ENCODE measurements at regions not wholly inside any gene's neighbourhood (a gene's known extent, or its start where the extent isn't known, plus 50 kb on each side); places are given as distances from the start of the nearest gene placed in this dataset.

- H3K4me1 Mint-ChIP-seq = peaks cover 7% of the 10 kb centered on the region
- no peak overlapping the region for H3K4me3 Mint-ChIP-seq
- no peaks in the 10 kb centered on the region; the same call in 1 of the 2 replicates for H3K27me3 Mint-ChIP-seq (ENCODE audit: low read depth)
- DNase-seq (ENCODE audit: low spot score) (no peak), ATAC-seq (no peak)
- no peak overlapping the region for H3K27ac Mint-ChIP-seq
- ChIA-PET CTCF (no interaction called here), POLR2A (no interaction called here)
- no peaks in the 10 kb centered on the region for H3K36me3 Mint-ChIP-seq
- peaks cover 3% of the 10 kb centered on the region; the same call in 1 of the 2 replicates for H3K9me3 Mint-ChIP-seq
- TF ChIP-seq, protein P1, sequence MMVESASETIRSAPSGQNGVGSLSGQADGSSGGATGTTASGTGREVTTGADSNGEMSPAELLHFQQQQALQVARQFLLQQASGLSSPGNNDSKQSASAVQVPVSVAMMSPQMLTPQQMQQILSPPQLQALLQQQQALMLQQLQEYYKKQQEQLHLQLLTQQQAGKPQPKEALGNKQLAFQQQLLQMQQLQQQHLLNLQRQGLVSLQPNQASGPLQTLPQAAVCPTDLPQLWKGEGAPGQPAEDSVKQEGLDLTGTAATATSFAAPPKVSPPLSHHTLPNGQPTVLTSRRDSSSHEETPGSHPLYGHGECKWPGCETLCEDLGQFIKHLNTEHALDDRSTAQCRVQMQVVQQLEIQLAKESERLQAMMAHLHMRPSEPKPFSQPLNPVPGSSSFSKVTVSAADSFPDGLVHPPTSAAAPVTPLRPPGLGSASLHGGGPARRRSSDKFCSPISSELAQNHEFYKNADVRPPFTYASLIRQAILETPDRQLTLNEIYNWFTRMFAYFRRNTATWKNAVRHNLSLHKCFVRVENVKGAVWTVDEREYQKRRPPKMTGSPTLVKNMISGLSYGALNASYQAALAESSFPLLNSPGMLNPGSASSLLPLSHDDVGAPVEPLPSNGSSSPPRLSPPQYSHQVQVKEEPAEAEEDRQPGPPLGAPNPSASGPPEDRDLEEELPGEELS (CRISPR knock-in tag; IDR thresholded peaks at IDR 0.05) = no peak
- no peak for TF ChIP-seq ZNF317 (CRISPR knock-in tag; IDR thresholded peaks at IDR 0.05; ENCODE audit: borderline replicate concordance, low read depth)
- TF ChIP-seq ZNF532 (CRISPR knock-in tag; IDR thresholded peaks at IDR 0.05; ENCODE audit: borderline replicate concordance) = no peak
- no peak for TF ChIP-seq MXD4 (CRISPR knock-in tag; IDR thresholded peaks at IDR 0.05; ENCODE audit: borderline replicate concordance)
- TF ChIP-seq ZNF121 (CRISPR knock-in tag; IDR thresholded peaks at IDR 0.05) = no peak
- TF ChIP-seq ZBTB43 (CRISPR knock-in tag; IDR thresholded peaks at IDR 0.05) = no peak
- no peak for TF ChIP-seq ATF1 (CRISPR knock-in tag; IDR thresholded peaks at IDR 0.05)
- no peak for TF ChIP-seq CBFB (CRISPR knock-in tag; IDR thresholded peaks at IDR 0.05; ENCODE audit: low read depth)
- TF ChIP-seq, protein P2, sequence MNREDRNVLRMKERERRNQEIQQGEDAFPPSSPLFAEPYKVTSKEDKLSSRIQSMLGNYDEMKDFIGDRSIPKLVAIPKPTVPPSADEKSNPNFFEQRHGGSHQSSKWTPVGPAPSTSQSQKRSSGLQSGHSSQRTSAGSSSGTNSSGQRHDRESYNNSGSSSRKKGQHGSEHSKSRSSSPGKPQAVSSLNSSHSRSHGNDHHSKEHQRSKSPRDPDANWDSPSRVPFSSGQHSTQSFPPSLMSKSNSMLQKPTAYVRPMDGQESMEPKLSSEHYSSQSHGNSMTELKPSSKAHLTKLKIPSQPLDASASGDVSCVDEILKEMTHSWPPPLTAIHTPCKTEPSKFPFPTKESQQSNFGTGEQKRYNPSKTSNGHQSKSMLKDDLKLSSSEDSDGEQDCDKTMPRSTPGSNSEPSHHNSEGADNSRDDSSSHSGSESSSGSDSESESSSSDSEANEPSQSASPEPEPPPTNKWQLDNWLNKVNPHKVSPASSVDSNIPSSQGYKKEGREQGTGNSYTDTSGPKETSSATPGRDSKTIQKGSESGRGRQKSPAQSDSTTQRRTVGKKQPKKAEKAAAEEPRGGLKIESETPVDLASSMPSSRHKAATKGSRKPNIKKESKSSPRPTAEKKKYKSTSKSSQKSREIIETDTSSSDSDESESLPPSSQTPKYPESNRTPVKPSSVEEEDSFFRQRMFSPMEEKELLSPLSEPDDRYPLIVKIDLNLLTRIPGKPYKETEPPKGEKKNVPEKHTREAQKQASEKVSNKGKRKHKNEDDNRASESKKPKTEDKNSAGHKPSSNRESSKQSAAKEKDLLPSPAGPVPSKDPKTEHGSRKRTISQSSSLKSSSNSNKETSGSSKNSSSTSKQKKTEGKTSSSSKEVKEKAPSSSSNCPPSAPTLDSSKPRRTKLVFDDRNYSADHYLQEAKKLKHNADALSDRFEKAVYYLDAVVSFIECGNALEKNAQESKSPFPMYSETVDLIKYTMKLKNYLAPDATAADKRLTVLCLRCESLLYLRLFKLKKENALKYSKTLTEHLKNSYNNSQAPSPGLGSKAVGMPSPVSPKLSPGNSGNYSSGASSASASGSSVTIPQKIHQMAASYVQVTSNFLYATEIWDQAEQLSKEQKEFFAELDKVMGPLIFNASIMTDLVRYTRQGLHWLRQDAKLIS (CRISPR knock-in tag; IDR thresholded peaks at IDR 0.05; ENCODE audit: borderline replicate concordance) = no peak
- no peak for TF ChIP-seq PRRX2 (CRISPR knock-in tag; IDR thresholded peaks at IDR 0.05)
- no peak for TF ChIP-seq ATF6 (CRISPR knock-in tag; IDR thresholded peaks at IDR 0.05)
- TF ChIP-seq CREB1 (CRISPR knock-in tag; IDR thresholded peaks at IDR 0.05) = no peak
- no peak for TF ChIP-seq TCF7 (CRISPR knock-in tag; IDR thresholded peaks at IDR 0.05; ENCODE audit: low read depth)
- no peak for TF ChIP-seq ZNF232 (CRISPR knock-in tag; IDR thresholded peaks at IDR 0.05)
- TF ChIP-seq, protein P3, sequence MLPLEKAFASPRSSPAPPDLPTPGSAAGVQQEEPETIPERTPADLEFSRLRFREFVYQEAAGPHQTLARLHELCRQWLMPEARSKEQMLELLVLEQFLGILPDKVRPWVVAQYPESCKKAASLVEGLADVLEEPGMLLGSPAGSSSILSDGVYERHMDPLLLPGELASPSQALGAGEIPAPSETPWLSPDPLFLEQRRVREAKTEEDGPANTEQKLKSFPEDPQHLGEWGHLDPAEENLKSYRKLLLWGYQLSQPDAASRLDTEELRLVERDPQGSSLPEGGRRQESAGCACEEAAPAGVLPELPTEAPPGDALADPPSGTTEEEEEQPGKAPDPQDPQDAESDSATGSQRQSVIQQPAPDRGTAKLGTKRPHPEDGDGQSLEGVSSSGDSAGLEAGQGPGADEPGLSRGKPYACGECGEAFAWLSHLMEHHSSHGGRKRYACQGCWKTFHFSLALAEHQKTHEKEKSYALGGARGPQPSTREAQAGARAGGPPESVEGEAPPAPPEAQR (CRISPR knock-in tag; IDR thresholded peaks at IDR 0.05) = no peak
- TF ChIP-seq, protein P4, sequence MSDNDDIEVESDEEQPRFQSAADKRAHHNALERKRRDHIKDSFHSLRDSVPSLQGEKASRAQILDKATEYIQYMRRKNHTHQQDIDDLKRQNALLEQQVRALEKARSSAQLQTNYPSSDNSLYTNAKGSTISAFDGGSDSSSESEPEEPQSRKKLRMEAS (CRISPR knock-in tag; IDR thresholded peaks at IDR 0.05) = no peak
These were observed 262.7 kb downstream of the PTTG2 start for GRCh38 chr4:38222892-38223291.
